ENCODE measurements at regions not wholly inside any gene's neighbourhood (a gene's known extent, or its start where the extent isn't known, plus 50 kb on each side); places are given as distances from the start of the nearest gene placed in this dataset.

GRCh38 chr2:209076151-209076550, 347.7 kb upstream of the MAP2 start:
- H3K4me3 ChIP-seq (ENCODE audit: low read depth, low read length) = no peak overlapping the region
- TF ChIP-seq MYC (IDR thresholded peaks at IDR 0.05; ENCODE audit: low read depth, low read length) (no peak), MAX (IDR thresholded peaks at IDR 0.05; ENCODE audit: low read depth, low read length) (no peak), POLR2A (IDR thresholded peaks at IDR 0.05; ENCODE audit: extremely low read depth, insufficient read length) (no peak), CTCF (IDR thresholded peaks at IDR 0.05; ENCODE audit: low read depth, low read length) (no peak)
- DNase-seq (ENCODE audit: low read depth) = no peak

- DNase-seq (ENCODE audit: low read depth) = no peak
- TF ChIP-seq CTCF (IDR thresholded peaks at IDR 0.05; ENCODE audit: low read depth, low read length) (no peak), MAX (IDR thresholded peaks at IDR 0.05; ENCODE audit: low read depth, low read length) (no peak), MYC (IDR thresholded peaks at IDR 0.05; ENCODE audit: low read depth, low read length) (no peak), POLR2A (IDR thresholded peaks at IDR 0.05; ENCODE audit: extremely low read depth, insufficient read length) (no peak)
- no peak overlapping the region for H3K4me3 ChIP-seq (ENCODE audit: low read depth, low read length)
Observed at GRCh38 chr2:209086761-209087160, 337.1 kb upstream of the MAP2 start.

- H3K4me3 ChIP-seq (ENCODE audit: low read depth, low read length) = no peak overlapping the region
- DNase-seq (ENCODE audit: low read depth) = no peak
- TF ChIP-seq CTCF (IDR thresholded peaks at IDR 0.05; ENCODE audit: low read depth, low read length) (no peak), MYC (IDR thresholded peaks at IDR 0.05; ENCODE audit: low read depth, low read length) (no peak), POLR2A (IDR thresholded peaks at IDR 0.05; ENCODE audit: extremely low read depth, insufficient read length) (no peak), MAX (IDR thresholded peaks at IDR 0.05; ENCODE audit: low read depth, low read length) (no peak)
Observed at GRCh38 chr2:209091056-209091455, 332.8 kb upstream of the MAP2 start.

- H3K4me3 ChIP-seq (ENCODE audit: low read depth, low read length) = no peak overlapping the region
- DNase-seq (ENCODE audit: low read depth) = no peak
- no peak for TF ChIP-seq CTCF (IDR thresholded peaks at IDR 0.05; ENCODE audit: low read depth, low read length)
- TF ChIP-seq MAX (IDR thresholded peaks at IDR 0.05; ENCODE audit: low read depth, low read length) = no peak
- TF ChIP-seq MYC (IDR thresholded peaks at IDR 0.05; ENCODE audit: low read depth, low read length) = no peak
- no peak for TF ChIP-seq POLR2A (IDR thresholded peaks at IDR 0.05; ENCODE audit: extremely low read depth, insufficient read length)
Observed at GRCh38 chr2:209094221-209094620, 329.6 kb upstream of the MAP2 start.

GRCh38 chr2:209095432-209095831, 328.4 kb upstream of the MAP2 start:
- no peak for DNase-seq (ENCODE audit: low read depth)
- no peak overlapping the region for H3K4me3 ChIP-seq (ENCODE audit: low read depth, low read length)
- TF ChIP-seq MYC (IDR thresholded peaks at IDR 0.05; ENCODE audit: low read depth, low read length) (no peak), MAX (IDR thresholded peaks at IDR 0.05; ENCODE audit: low read depth, low read length) (no peak), CTCF (IDR thresholded peaks at IDR 0.05; ENCODE audit: low read depth, low read length) (no peak), POLR2A (IDR thresholded peaks at IDR 0.05; ENCODE audit: extremely low read depth, insufficient read length) (no peak)

- no peak for DNase-seq (ENCODE audit: low read depth)
- TF ChIP-seq CTCF (IDR thresholded peaks at IDR 0.05; ENCODE audit: low read depth, low read length) (no peak), MYC (IDR thresholded peaks at IDR 0.05; ENCODE audit: low read depth, low read length) (no peak), MAX (IDR thresholded peaks at IDR 0.05; ENCODE audit: low read depth, low read length) (no peak), POLR2A (IDR thresholded peaks at IDR 0.05; ENCODE audit: extremely low read depth, insufficient read length) (no peak)
- H3K4me3 ChIP-seq (ENCODE audit: low read depth, low read length) = no peak overlapping the region
Observed at GRCh38 chr2:209097168-209097567, 326.7 kb upstream of the MAP2 start.

Measured in NB4 (cell line).